AG09309 (cell line): ENCODE measurements at regions not wholly inside any gene's neighbourhood (a gene's known extent, or its start where the extent isn't known, plus 50 kb on each side); places are given as distances from the start of the nearest gene placed in this dataset.

Experiments
- DNase-seq: peaks from one replicate; pipeline ENCODE4 v3.0.0-alpha.2; 2010; ENCODE audit warnings: low read depth
- H3K4me3 ChIP-seq: 2 replicates; pipeline ENCODE4 v1.5.1; 2011; ENCODE audit warnings: mild to moderate bottlenecking, low read depth, low read length, moderate library complexity; ENCODE audit not compliant: control insufficient read depth
- CTCF ChIP-seq: IDR thresholded peaks from 2 replicates; pipeline ENCODE4 v1.5.1; 2011; ENCODE audit warnings: mild to moderate bottlenecking, low read depth, low read length, inconsistent platforms; ENCODE audit not compliant: insufficient read depth, control insufficient read depth; ENCODE audit errors: missing control alignments

GRCh38 chr13:44808185-44808584 lies 181.1 kb downstream of the NUFIP1 start:
- no peak for TF ChIP-seq CTCF
- DNase-seq, result no peak
- H3K4me3 ChIP-seq, result no peak overlapping the region

GRCh38 chr13:44807449-44808034 lies 181.7 kb downstream of the NUFIP1 start:
- H3K4me3 ChIP-seq, result no peak overlapping the region
- DNase-seq, result no peak
- no peak for TF ChIP-seq CTCF

GRCh38 chr13:44806826-44807225 lies 182.4 kb downstream of the NUFIP1 start:
- no peak for DNase-seq
- TF ChIP-seq CTCF, result no peak
- H3K4me3 ChIP-seq, result no peak overlapping the region

- no peak for DNase-seq
- H3K4me3 ChIP-seq, result no peak overlapping the region
- no peak for TF ChIP-seq CTCF
Observed at GRCh38 chr13:44805585-44805984, 183.7 kb downstream of the NUFIP1 start.

GRCh38 chr13:44803390-44803789 lies 185.9 kb downstream of the NUFIP1 start:
- DNase-seq, result no peak
- no peak for TF ChIP-seq CTCF
- no peak overlapping the region for H3K4me3 ChIP-seq

GRCh38 chr13:44802491-44802890 lies 186.8 kb downstream of the NUFIP1 start:
- no peak for DNase-seq
- H3K4me3 ChIP-seq, result no peak overlapping the region
- no peak for TF ChIP-seq CTCF

GRCh38 chr13:44801990-44802389 lies 187.3 kb downstream of the NUFIP1 start:
- peak; percentile 27 for DNase-seq
- no peak overlapping the region for H3K4me3 ChIP-seq
- TF ChIP-seq CTCF, result no peak
